ENCODE measurements at regions not wholly inside any gene's neighbourhood (a gene's known extent, or its start where the extent isn't known, plus 50 kb on each side); places are given as distances from the start of the nearest gene placed in this dataset.

DNA sequence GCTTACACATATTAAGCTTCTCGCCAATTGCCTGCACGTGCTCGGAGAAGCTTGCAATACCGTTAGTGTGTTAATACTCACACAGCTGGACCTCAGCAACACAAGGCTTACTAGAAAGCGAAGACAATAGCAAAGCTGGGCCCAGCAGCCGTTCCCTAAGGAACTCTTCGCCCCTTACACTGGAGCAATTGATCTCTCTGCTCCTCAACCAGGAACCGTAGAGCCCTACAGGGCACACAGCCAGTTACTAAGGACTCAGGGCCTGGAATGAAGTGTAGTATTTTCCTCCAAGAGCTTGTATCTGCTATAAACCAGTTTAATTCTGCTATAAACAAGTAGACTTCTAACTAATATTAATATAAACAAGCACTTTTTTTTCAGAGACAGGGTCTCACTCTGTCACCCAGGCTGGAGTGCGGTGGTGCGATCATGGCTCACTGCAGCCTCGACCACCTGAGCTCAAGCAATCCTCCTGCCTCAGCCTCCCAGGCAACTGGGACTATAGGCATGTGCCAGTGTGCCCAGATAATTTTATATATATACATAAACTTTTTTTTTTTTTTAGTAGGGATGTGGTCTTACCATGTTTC is 67.0 kb upstream of the SIMC1 start:
- Histone ChIP-seq H3K27ac (ENCODE audit: low read depth in 1 of 2, low read length in 1 of 2) (no peak overlapping the region), H3K9me3 (ENCODE audit: control insufficient read depth in 4 of 4, insufficient read depth in 3 of 4, low read length in 3 of 4) (no peaks in the 10 kb centered on the region), H3K4me3 (no peak overlapping the region), H3K4me1 (ENCODE audit: control insufficient read depth in 5 of 5, insufficient read depth in 5 of 5, low read length in 5 of 5) (no peaks in the 10 kb centered on the region), H3K9ac (ENCODE audit: insufficient read depth in 1 of 2, low read length in 2 of 2) (no peak overlapping the region), H3K27me3 (ENCODE audit: control insufficient read depth in 3 of 3, insufficient read depth in 3 of 3, low read length in 2 of 3) (peaks cover 0 to 6% (median 0%) of the 10 kb centered on the region in 3 donors), H3K36me3 (ENCODE audit: control insufficient read depth in 4 of 4, insufficient read depth in 4 of 4, low read length in 4 of 4) (no peaks in the 10 kb centered on the region)
- TF ChIP-seq CTCF (IDR thresholded peaks at IDR 0.05; ENCODE audit: control extremely low read depth, extremely low read depth) = no peak
- 81 to 86% methylated on average over 11 of the region's 11 CpGs for WGBS, 2 donors
- DNase-seq (peak in 2 of 3 donors; percentile 45 to 52), ATAC-seq (ENCODE audit: insufficient read depth, low FRiP score) (no peak)

DNA sequence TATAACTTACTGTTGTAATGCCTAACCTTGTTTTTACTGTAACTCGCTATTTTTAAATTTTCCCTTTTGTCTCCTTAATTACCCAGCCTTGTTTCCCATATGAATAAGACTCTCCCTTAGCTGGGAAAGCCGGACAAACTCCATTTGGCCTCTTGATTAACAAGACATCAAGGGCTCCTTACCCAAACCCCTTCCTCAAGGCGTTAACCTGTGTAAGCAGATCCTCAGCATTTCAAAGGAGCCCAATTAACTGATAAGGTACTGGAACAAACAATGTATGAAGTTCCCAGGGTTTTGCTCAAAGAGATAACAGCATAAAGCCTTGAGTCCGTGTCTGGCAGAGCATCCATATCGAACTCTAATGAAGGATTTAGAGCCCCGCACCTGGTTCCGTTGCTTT is 66.0 kb upstream of the SIMC1 start:
- Histone ChIP-seq H3K27me3 (ENCODE audit: control insufficient read depth in 3 of 3, insufficient read depth in 3 of 3, low read length in 2 of 3) (peaks cover 0 to 6% (median 0%) of the 10 kb centered on the region in 3 donors), H3K4me1 (ENCODE audit: control insufficient read depth in 5 of 5, insufficient read depth in 5 of 5, low read length in 5 of 5) (no peaks in the 10 kb centered on the region), H3K4me3 (no peak overlapping the region), H3K9ac (ENCODE audit: insufficient read depth in 1 of 2, low read length in 2 of 2) (no peak overlapping the region), H3K9me3 (ENCODE audit: control insufficient read depth in 4 of 4, insufficient read depth in 3 of 4, low read length in 3 of 4) (no peaks in the 10 kb centered on the region), H3K36me3 (ENCODE audit: control insufficient read depth in 4 of 4, insufficient read depth in 4 of 4, low read length in 4 of 4) (no peaks in the 10 kb centered on the region), H3K27ac (ENCODE audit: low read depth in 1 of 2, low read length in 1 of 2) (no peak overlapping the region)
- no peak for ATAC-seq (ENCODE audit: insufficient read depth, low FRiP score)
- 68% methylated on average over 7 of the region's 7 CpGs for WGBS, 2 donors
- DNase-seq = no peak
- TF ChIP-seq CTCF (IDR thresholded peaks at IDR 0.05; ENCODE audit: control extremely low read depth, extremely low read depth) = no peak

GRCh38 chr5:176173647-176174046 is 64.6 kb upstream of the SIMC1 start:
- 69 to 79% methylated on average over 7 of the region's 7 CpGs for WGBS, 2 donors
- no peaks in the 10 kb centered on the region for H3K36me3 ChIP-seq (ENCODE audit: control insufficient read depth in 4 of 4, insufficient read depth in 4 of 4, low read length in 4 of 4)
- no peaks in the 10 kb centered on the region for H3K4me1 ChIP-seq (ENCODE audit: control insufficient read depth in 5 of 5, insufficient read depth in 5 of 5, low read length in 5 of 5)
- no peak for TF ChIP-seq CTCF (IDR thresholded peaks at IDR 0.05; ENCODE audit: control extremely low read depth, extremely low read depth)
- H3K9ac ChIP-seq (ENCODE audit: insufficient read depth in 1 of 2, low read length in 2 of 2) = no peak overlapping the region
- ATAC-seq (ENCODE audit: insufficient read depth, low FRiP score) = no peak
- no peak overlapping the region for H3K27ac ChIP-seq (ENCODE audit: low read depth in 1 of 2, low read length in 1 of 2)
- DNase-seq = no peak
- H3K4me3 ChIP-seq = no peak overlapping the region
- H3K9me3 ChIP-seq (ENCODE audit: control insufficient read depth in 4 of 4, insufficient read depth in 3 of 4, low read length in 3 of 4) = peaks cover 0 to 3% (median 0%) of the 10 kb centered on the region in 4 donors
- peaks cover 0 to 6% (median 0%) of the 10 kb centered on the region in 3 donors for H3K27me3 ChIP-seq (ENCODE audit: control insufficient read depth in 3 of 3, insufficient read depth in 3 of 3, low read length in 2 of 3)

Data from lung (tissue), 11 donors.